K562 (cell line): ENCODE measurements at regions not wholly inside any gene's neighbourhood (a gene's known extent, or its start where the extent isn't known, plus 50 kb on each side); places are given as distances from the start of the nearest gene placed in this dataset.

Source experiments
- MTA1 ChIP-seq: fragments of 450-650 bp; IDR thresholded peaks from 2 replicates; pipeline ENCODE4 v1.6.1; 2017; ENCODE audit warnings: borderline replicate concordance
- TAF9B ChIP-seq: fragments of 450-650 bp; IDR thresholded peaks from 2 replicates; pipeline ENCODE4 v1.6.1; 2018; ENCODE audit warnings: mild to moderate bottlenecking; ENCODE audit not compliant: partially characterized antibody
- ZBTB7A ChIP-seq: IDR thresholded peaks from 2 replicates; pipeline ENCODE4 v1.6.1; 2011; ENCODE audit warnings: low read depth, mild to moderate bottlenecking, low read length, moderate library complexity, borderline replicate concordance; ENCODE audit not compliant: control insufficient read depth
- ZNF79 ChIP-seq: fragments of 250-450 bp; sonication (Bioruptor Pico); IDR thresholded peaks from 2 replicates; pipeline ENCODE4 v1.4.0; 2020; ENCODE audit warnings: low read depth, mild to moderate bottlenecking, moderate library complexity
- TF ChIP-seq, protein P1 (sequence below): sonication (generic); formaldehyde crosslinking; IDR thresholded peaks from 2 replicates; pipeline ENCODE4 v1.8.0; 2022; ENCODE audit warnings: mild to moderate bottlenecking, missing genetic modification reagents
- TF ChIP-seq, protein P2 (sequence below): fragments of 250-450 bp; sonication (Bioruptor Pico); IDR thresholded peaks from 2 replicates; pipeline ENCODE4 v1.4.0; 2020; ENCODE audit warnings: mild to moderate bottlenecking, moderate library complexity, borderline replicate concordance
- TF ChIP-seq, protein P3 (sequence below), 2 experiments: fragments of 450-650 bp; IDR thresholded peaks; 2 replicates each; pipeline ENCODE4 v1.6.1; 2018; ENCODE audit warnings: mild to moderate bottlenecking in 2 of 2, low read depth in 1 of 2; ENCODE audit not compliant: partially characterized antibody in 2 of 2

DNA sequence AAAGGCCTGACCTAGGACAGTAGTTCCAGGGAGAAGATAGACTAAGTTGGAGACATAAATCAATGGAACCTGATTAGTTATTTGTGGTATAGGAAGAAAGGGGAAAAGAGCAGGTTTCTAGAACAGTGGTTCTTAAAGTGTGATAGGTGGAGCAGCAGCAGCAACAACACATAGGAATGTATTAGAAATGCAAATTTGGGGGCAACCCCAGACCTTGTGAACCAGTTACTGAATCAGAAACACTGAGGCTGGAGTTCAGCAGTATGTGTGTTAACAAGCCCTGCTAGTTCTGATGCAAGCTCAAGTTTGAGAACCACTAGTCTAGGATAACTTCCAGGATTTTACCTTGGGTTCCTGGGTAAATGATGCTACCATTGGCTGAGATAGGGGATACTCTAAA, 308.7 kb downstream of the EMP1 start (continued):
- TF ChIP-seq TAF9B (no peak), ZBTB7A (no peak), ZNF79 (CRISPR knock-in tag) (no peak), MTA1 (no peak)
- TF ChIP-seq, protein P1, sequence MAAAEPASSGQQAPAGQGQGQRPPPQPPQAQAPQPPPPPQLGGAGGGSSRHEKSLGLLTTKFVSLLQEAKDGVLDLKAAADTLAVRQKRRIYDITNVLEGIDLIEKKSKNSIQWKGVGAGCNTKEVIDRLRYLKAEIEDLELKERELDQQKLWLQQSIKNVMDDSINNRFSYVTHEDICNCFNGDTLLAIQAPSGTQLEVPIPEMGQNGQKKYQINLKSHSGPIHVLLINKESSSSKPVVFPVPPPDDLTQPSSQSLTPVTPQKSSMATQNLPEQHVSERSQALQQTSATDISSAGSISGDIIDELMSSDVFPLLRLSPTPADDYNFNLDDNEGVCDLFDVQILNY (CRISPR knock-in tag): no peak
- TF ChIP-seq, protein P2, sequence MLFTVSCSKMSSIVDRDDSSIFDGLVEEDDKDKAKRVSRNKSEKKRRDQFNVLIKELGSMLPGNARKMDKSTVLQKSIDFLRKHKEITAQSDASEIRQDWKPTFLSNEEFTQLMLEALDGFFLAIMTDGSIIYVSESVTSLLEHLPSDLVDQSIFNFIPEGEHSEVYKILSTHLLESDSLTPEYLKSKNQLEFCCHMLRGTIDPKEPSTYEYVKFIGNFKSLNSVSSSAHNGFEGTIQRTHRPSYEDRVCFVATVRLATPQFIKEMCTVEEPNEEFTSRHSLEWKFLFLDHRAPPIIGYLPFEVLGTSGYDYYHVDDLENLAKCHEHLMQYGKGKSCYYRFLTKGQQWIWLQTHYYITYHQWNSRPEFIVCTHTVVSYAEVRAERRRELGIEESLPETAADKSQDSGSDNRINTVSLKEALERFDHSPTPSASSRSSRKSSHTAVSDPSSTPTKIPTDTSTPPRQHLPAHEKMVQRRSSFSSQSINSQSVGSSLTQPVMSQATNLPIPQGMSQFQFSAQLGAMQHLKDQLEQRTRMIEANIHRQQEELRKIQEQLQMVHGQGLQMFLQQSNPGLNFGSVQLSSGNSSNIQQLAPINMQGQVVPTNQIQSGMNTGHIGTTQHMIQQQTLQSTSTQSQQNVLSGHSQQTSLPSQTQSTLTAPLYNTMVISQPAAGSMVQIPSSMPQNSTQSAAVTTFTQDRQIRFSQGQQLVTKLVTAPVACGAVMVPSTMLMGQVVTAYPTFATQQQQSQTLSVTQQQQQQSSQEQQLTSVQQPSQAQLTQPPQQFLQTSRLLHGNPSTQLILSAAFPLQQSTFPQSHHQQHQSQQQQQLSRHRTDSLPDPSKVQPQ (CRISPR knock-in tag): no peak
- TF ChIP-seq, protein P3, sequence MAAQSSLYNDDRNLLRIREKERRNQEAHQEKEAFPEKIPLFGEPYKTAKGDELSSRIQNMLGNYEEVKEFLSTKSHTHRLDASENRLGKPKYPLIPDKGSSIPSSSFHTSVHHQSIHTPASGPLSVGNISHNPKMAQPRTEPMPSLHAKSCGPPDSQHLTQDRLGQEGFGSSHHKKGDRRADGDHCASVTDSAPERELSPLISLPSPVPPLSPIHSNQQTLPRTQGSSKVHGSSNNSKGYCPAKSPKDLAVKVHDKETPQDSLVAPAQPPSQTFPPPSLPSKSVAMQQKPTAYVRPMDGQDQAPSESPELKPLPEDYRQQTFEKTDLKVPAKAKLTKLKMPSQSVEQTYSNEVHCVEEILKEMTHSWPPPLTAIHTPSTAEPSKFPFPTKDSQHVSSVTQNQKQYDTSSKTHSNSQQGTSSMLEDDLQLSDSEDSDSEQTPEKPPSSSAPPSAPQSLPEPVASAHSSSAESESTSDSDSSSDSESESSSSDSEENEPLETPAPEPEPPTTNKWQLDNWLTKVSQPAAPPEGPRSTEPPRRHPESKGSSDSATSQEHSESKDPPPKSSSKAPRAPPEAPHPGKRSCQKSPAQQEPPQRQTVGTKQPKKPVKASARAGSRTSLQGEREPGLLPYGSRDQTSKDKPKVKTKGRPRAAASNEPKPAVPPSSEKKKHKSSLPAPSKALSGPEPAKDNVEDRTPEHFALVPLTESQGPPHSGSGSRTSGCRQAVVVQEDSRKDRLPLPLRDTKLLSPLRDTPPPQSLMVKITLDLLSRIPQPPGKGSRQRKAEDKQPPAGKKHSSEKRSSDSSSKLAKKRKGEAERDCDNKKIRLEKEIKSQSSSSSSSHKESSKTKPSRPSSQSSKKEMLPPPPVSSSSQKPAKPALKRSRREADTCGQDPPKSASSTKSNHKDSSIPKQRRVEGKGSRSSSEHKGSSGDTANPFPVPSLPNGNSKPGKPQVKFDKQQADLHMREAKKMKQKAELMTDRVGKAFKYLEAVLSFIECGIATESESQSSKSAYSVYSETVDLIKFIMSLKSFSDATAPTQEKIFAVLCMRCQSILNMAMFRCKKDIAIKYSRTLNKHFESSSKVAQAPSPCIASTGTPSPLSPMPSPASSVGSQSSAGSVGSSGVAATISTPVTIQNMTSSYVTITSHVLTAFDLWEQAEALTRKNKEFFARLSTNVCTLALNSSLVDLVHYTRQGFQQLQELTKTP (IDR thresholded peaks at IDR 0.05; ENCODE audit: low read depth in 1 of 2, partially characterized antibody in 2 of 2): no peak
